ENCODE measurements at regions not wholly inside any gene's neighbourhood (a gene's known extent, or its start where the extent isn't known, plus 50 kb on each side); places are given as distances from the start of the nearest gene placed in this dataset.

DNA sequence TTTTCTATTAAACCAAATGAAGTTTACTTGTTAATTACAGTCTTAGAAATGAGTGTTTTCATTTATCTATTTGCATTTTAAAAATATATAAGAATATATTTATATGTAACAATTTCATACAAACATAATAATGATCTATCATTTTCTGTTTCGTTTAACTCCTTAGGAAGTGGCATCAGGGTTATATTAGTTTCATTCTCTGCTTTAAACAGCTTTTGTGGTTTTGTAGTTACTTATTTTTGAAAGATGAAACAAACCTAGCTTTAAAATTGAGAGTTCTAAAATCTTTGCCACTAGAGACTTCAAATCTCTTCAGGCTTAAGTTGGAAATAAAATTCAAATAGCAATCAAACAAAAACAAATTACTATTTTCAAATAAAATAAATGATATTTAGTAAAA lies 2110.6 kb downstream of the MRPL39 start:
- DNase-seq = no peak

DNA sequence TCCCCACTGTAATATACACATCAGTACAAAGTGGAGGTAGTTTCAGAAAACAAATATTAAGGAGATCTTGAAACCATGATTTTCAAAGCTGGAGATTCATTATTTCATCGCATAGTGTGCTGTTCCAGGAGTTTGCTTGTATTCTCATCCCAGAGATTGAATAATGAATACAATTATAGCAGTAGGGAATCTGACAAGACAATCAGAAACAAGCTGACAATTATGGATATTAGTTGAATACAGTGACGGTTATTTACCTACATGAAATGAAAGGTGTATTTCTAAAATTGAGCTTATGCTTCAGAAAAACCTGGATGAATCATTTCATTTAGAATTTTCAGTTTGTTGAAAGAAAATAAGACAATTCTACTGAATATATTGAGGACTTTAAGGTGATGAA lies 2119.0 kb downstream of the MRPL39 start:
- DNase-seq = no peak

GRCh38 chr21:23480591-23481270 lies 2126.6 kb downstream of the MRPL39 start:
- no peak for DNase-seq

DNA sequence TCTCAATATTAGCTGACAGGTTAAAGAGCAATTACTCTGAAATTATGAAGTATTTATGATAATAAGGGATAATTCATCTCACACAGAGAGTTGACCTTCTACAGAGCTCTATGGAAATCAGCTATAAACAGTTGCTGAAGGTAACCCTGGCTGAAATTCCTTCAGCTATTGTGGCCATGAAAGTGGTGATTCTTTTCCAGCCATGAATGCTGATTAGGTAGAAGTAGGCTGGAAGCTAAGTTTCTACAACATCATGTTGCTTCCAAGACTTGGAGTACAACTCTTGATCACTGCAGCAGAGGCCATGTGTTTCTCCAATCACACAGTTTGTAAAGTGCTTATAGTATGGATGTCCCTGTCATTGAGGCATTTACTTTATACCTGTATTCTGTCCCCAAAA lies 2128.9 kb downstream of the MRPL39 start:
- DNase-seq = no peak

DNA sequence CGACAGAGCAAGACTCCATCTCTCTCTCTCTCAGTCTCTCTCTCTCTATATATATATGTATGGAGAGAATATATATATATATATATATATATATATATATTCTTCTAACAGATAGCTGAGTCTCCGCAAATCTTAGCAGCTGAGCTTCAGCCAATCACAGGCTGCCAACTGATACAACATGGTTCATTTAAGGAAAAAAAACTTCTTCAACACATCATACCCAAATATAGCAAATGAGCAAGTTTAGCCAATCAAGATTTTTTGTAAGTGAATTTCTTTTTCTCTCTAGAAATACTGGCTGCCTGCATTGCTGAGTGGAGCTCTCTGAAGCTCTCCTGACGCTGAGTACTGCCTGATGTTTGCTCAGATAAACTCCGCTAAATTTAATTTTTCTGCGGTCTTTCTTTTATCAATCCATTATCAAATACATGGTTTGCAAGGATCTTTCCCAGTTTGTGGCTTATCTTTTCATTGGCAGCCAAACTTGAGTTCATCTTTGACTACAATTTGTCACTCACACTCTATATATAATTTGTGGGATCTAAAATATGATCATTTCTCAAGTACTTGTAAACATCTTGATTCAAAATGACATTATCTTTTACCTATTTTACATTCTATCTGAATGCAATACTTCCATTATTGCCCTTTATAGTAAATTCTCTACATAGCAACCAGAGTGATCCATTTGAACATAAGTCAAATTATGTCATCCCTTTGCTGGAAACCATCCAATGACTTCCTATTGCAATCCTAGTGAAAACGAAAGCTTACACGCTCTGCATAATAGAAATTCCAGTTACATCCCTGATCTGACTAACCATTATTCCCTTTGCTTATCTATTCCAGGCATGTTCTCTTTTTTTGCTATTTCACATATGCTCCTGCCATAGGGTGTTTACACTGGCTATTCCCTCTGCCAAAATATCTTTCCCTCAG lies 2131.7 kb downstream of the MRPL39 start:
- no peak for DNase-seq

DNA sequence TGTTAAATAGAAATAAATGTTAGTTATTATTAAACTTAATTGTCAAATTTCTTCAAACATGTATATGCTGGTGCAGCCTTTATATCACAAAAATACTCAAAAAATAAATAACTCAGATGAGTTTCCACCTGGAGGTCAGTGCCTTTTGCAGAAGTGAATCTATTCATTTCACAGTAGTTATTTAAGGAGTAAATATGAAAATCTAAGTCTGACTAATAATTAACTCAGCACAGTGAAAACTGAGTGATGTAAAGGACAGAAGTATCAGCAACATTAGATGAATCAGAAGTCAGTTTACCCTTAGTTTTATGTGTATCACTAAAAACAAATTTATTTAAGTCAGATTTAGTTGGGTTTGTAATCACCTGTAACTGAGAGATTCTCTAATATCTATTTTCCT lies 2135.4 kb downstream of the MRPL39 start:
- DNase-seq = no peak

GRCh38 chr21:23463365-23463764 lies 2143.9 kb downstream of the MRPL39 start:
- DNase-seq = no peak

DNA sequence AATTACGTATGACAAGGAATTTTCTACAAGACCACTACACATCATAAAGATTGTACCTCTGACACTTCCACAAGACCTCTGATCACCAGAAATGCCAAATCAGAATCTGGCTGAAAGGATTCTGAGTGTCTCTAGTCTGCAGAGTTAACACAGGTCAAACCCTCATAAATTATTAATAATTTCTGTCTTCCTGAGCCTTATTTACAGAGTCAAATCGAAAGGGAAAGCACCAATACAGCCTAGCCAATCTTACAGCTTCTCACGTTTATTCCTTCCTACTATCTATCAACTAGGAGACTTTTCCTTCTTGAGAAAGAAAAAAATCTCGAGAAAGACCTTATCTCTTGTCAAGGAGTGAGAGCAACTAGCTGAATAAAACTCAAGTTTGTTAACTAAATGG lies 2151.6 kb downstream of the MRPL39 start:
- no peak for DNase-seq

DNA sequence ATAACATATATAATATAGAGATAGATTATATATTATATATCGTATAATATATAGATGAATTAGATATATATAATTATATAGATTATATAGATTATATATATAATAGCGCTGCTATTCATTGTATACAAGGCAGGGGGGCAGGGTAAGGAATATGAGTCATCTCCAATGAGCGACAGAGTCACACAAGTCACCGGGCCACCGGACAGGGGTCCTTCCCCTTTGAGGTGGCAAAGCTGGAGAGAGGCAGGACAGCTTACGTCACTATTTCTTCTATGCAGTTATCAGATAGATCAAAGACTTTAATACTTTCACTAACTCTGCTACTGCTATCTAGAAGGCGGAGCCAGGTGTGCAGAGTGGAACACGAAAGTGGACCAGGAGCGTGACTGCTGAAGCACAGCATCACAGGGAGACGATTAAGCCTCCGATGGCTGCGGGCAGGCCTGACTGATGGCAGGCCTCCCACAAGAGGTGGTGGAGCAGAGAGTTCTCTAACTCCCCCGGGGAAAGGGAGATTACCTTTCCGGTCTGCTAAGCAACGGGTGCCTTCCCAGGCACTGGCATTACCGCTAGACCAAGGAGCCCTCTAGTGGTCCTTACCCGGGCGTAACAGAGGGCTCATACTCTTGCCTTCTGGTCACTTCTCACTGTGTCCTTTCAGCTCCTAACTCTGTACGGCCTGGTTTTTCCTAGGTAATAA lies 2154.7 kb downstream of the MRPL39 start:
- no peak for DNase-seq

DNA sequence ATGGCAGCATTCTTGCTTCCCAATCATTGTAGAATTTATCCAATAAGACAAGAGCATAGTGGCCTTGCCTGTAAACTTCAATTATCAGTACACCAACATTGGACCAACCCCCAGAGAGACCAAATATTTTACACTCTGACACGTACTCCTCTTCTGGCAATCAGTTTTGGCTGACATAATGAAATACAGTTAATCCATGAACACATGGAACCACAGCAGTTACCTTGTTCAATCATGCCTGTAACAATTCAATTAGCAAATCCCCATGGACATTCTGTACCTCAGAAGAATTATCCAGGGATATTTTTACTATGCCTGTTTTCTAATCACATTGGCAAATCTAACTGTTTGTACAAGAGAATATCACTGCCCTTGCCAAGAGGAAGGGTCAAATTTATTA lies 2162.0 kb downstream of the MRPL39 start:
- no peak for DNase-seq

DNA sequence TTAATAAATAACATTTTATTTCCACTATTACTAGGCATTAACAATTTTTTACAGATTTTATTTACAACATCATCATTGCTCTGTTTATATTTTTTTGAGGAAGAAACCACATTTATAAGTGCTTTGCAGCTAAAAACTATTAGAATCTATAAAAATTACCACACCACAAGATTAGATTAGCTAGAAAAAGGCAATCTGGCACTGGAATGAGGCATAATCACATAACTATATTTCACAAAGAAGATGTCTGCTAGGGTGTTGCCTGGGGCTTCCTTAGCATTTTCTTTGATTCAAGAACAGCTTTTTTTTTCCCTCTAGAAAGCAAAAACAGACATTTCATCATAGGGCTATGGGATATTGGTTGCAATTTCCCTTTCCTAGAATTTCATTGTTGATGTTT lies 2169.2 kb downstream of the MRPL39 start:
- DNase-seq = no peak

GRCh38 chr21:23402929-23403520 lies 2204.3 kb downstream of the MRPL39 start:
- no peak for DNase-seq

DNA sequence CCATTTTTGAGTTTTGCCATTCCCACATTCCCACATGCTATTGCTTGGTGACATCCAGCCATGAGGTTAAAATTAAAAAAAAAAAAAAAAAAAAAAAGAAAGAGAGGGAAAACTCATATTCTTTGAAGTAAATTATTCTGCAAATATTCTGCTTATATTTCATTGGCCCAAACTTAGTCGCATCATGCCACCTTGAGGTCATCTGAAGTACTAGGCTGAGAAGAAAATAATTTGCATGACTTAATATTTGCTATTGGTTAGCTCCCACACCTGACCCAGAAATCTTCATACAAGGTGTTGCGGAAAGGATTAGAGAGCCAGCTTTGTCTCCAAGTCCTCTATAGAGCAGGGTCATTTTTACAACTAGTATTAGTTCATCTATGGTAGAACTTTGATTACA lies 2206.0 kb downstream of the MRPL39 start:
- DNase-seq = no peak

- DNase-seq = no peak
These were observed 2208.6 kb downstream of the MRPL39 start for GRCh38 chr21:23398726-23399125.

- no peak for DNase-seq
These were observed 2212.8 kb downstream of the MRPL39 start for GRCh38 chr21:23394458-23394857.

- no peak for DNase-seq
These were observed 2222.6 kb downstream of the MRPL39 start for GRCh38 chr21:23384679-23385078.

DNA sequence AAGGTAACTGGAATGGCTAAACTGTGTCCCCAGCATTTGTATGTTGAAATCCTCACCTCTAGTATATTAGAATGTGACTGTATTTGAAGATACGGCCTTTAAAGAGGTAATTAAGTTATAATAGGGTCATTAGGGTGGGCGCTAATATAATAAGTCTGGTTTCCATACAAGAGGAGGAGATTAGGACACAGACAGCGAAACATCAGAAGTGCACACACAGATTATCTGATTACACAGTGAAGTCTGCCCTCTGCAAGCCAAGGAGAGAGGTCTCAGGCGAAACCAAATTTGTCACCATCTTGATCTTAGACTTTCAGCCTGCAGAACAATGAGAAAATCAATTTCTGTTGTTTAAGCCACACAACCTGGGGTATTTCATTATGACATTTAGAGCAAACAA lies 2233.1 kb downstream of the MRPL39 start:
- no peak for DNase-seq

DNA sequence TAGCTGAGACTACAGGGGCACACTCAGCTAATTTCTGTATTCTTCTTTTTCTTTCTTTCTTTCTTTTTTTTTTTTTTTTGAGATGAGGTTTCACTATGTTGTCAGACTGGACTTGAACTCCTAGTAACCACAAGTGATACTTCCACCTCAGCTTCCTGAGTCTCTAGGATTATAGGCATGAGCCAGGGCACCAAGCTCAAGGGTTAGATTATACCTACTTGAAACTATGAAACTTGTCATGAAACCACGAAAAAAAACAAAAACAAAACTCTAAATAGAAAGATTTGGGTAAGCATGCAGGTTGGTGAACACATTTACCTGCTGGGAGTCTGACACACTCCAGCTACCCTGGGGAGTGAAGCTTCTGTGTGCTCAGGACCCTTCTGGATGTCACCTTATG lies 2250.4 kb downstream of the MRPL39 start:
- DNase-seq = no peak

GRCh38 chr21:23316190-23316589 lies 2291.1 kb downstream of the MRPL39 start:
- no peak for DNase-seq

DNA sequence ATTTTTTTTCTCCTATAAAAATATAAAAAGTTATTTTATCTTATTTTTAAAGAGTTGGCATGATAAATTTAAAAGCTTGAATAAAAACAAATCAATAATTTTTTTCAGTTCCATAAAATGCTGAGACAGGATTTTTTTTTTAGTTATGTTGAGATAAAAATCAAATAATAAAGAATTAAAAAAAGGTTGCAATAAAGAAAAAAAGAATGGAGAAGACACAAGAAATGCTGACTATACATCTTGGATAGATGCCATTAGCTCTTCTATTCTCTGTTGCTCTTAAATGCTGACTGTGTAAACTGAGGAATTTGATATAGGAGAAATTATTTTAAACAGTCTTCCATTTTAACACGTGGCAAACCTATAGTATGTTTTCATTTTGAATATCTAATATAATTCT lies 2298.5 kb downstream of the MRPL39 start:
- DNase-seq = no peak

- no peak for DNase-seq
These were observed 2300.2 kb downstream of the MRPL39 start for GRCh38 chr21:23307065-23307464.

DNA sequence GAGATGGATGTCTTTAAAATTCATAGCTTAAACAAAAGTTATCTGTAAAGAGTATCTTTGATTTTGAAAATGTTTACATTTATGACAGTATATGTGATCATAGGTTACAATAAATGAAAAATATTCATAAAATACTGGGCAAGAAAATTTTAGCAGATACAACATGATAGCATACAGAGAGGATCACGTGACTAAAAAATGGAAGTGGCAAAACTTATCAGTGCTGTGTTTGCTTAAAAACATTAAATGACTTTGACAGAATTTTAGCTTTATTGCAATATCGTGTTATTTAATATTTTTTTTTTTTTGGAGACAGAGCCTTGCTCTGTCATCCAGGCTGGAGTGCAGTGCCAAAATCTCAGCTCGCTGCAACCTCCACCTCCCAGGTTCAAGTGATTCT lies 2294.1 kb downstream of the NCAM2 start:
- DNase-seq = no peak

DNA sequence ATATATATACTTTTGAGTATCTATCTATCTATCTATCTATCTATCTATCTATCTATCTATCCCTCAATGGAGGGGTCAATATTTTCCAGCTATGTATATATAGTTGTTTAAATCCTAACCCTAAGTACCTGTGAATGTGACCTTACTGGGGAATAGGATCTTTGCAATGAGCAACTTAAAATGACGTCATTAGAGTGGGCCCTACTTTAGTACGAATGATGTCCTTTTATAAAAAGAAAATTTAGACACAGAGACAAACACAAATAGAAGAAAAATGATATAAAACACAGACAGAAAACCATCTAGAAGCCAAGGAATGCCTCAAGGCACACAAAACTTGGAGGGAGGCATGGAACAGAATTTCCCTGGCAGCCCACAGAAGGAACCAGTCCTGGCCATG lies 2283.7 kb downstream of the NCAM2 start:
- no peak for DNase-seq

Measured in CD4-positive, alpha-beta T cell treated with Interleukin-15 for 1 hour (primary cell).